Small intestine (tissue), 7 donors: ENCODE measurements at regions not wholly inside any gene's neighbourhood (a gene's known extent, or its start where the extent isn't known, plus 50 kb on each side); places are given as distances from the start of the nearest gene placed in this dataset.
"Not testable (repeated sequence)": the region's sequence is repeated elsewhere in the genome, so short reads cannot be mapped to it uniquely, and the experiment has no call there.

Source experiments
- DNase-seq, 2 donors: peaks; one replicate each; pipeline versions ENCODE4 v3.0.0 to v3.0.0-alpha.2; 2013
- FAIRE-seq: peaks from 2 replicates; lab custom pipeline; 2012; peaks lifted over from hg19 to GRCh38; lab: Jason Lieb, UNC
- H3K27ac ChIP-seq, 3 donors: one replicate each; pipeline ENCODE4 v1.5.1; 2013; ENCODE audit warnings: low read length in 2 of 3, mild to moderate bottlenecking in 2 of 3, control low read depth in 1 of 3, inconsistent platforms in 1 of 3, low read depth in 1 of 3, moderate library complexity in 1 of 3
- H3K27me3 ChIP-seq, 3 donors: one replicate each; pipeline ENCODE4 v1.6.1; 2013; ENCODE audit warnings: low read length in 3 of 3, inconsistent platforms in 1 of 3; ENCODE audit not compliant: control insufficient read depth in 3 of 3, insufficient read depth in 3 of 3
- H3K36me3 ChIP-seq, 3 donors: one replicate each; pipeline ENCODE4 v1.6.1; 2013; ENCODE audit warnings: low read length in 3 of 3, inconsistent platforms in 1 of 3, low read depth in 1 of 3, mild to moderate bottlenecking in 1 of 3, moderate library complexity in 1 of 3; ENCODE audit not compliant: control insufficient read depth in 3 of 3, insufficient read depth in 2 of 3
- H3K4me1 ChIP-seq, 3 donors: one replicate each; pipeline ENCODE4 v1.6.1; 2013; ENCODE audit warnings: low read length in 2 of 3, inconsistent platforms in 1 of 3, low read depth in 1 of 3, mild to moderate bottlenecking in 1 of 3, moderate library complexity in 1 of 3; ENCODE audit not compliant: control insufficient read depth in 3 of 3, insufficient read depth in 2 of 3
- H3K4me3 ChIP-seq, 3 donors: one replicate each; pipeline ENCODE4 v1.5.1; 2013; ENCODE audit warnings: low read length in 3 of 3, control low read depth in 1 of 3, inconsistent platforms in 1 of 3, low read depth in 1 of 3, mild to moderate bottlenecking in 1 of 3, moderate library complexity in 1 of 3
- H3K9me3 ChIP-seq, 2 donors: one replicate each; pipeline ENCODE4 v1.6.1; 2013; ENCODE audit warnings: low read depth in 1 of 2, low read length in 1 of 2; ENCODE audit not compliant: control insufficient read depth in 2 of 2, insufficient read depth in 1 of 2
- WGBS, 3 donors: extraction: QIAGEN DNeasy Blood & Tissue Kit; methylation state at CpG; one replicate each; pipeline ENCODE4 v1.1.7; 2013; 5-methylcytosine and 5-hydroxymethylcytosine counted together
- donor health status: healthy with polysubstance abuse.
- donor health status: control.
- donor health status: control.
- donor health status: Bipolar disorder and iron deficiency.
- donor health status: healthy.

DNA sequence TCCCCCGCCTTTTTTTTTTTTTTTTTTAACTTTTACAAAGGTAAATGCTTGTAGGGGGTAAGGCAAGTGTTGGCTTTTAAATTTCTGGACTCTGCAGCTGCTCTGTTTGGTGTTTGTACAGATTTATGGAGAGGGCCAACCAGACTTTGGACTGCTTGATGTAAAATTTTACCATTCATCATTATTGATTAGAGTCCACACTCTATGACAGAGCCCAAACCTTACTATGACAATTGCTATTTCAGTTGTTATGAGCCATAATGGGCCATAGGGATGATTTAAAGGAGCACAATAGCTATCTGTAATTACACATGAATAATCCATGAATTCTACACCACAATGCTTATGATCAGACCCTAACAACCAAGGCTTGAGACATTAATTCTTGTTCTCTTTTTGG, 867.2 kb downstream of the NR2F1-AS1 start:
- H3K4me1 ChIP-seq, result no peaks in the 10 kb centered on the region
- H3K27me3 ChIP-seq, result no peaks in the 10 kb centered on the region
- no peak for DNase-seq
- no peak overlapping the region for H3K4me3 ChIP-seq
- H3K36me3 ChIP-seq, result no peaks in the 10 kb centered on the region
- no peaks in the 10 kb centered on the region for H3K9me3 ChIP-seq
- FAIRE-seq, result no peak
- WGBS, 3 donors, result 36 to 75% (median 50%) methylated on average over 1 of the region's 1 CpG
- no peak overlapping the region for H3K27ac ChIP-seq

DNA sequence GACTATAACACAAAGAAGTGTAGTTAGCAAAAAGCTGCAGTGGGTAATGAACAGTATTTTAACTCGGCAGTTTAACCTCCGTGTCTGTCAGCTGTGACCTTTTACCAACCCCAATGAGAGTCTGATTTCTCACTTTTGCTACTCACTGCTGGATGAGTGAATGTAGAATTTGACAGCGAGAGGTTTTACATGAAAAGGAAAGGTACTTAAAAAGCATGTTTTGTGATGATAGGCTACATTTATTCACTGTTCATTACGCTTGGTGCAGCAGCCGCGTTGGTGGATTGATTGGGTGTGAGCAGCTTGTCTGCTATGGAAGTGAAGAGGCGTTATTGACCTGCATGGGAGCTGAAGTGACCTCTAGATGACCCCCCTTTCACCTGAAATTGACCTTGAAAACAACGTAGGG, 867.7 kb downstream of the NR2F1-AS1 start:
- DNase-seq (no peak), FAIRE-seq (no peak)
- H3K4me1 ChIP-seq, result no peaks in the 10 kb centered on the region
- H3K27ac ChIP-seq, result no peak overlapping the region
- no peak overlapping the region for H3K4me3 ChIP-seq
- H3K9me3 ChIP-seq, result no peaks in the 10 kb centered on the region
- no peaks in the 10 kb centered on the region for H3K36me3 ChIP-seq
- no peaks in the 10 kb centered on the region for H3K27me3 ChIP-seq
- 50 to 60% (median 58%) methylated on average over 8 of the region's 8 CpGs for WGBS, 3 donors

DNA sequence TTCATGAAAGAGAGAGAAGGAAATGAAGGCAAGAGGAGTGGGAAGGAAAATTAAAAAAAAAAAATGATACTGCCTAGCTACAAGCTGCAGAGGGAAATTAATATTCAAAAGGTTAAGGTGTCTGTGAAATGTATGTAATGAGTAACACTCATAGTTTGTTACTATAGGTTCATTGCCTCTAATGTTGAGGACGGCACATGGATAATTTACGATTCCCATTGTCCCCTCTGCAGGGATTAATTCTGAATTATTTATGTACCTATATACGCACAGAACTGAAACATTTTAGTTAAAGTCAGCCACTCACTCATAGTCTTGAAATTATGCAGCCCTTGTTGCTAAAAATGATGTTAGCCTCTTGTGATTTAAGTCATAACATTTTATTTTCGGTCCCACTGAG, 869.1 kb downstream of the NR2F1-AS1 start:
- Histone ChIP-seq H3K36me3 (no peaks in the 10 kb centered on the region), H3K27me3 (no peaks in the 10 kb centered on the region), H3K9me3 (no peaks in the 10 kb centered on the region), H3K4me1 (no peaks in the 10 kb centered on the region), H3K4me3 (no peak overlapping the region), H3K27ac (no peak overlapping the region)
- DNase-seq (no peak), FAIRE-seq (no peak)
- WGBS, 3 donors, result 83 to 85% (median 84%) methylated on average over 4 of the region's 4 CpGs

DNA sequence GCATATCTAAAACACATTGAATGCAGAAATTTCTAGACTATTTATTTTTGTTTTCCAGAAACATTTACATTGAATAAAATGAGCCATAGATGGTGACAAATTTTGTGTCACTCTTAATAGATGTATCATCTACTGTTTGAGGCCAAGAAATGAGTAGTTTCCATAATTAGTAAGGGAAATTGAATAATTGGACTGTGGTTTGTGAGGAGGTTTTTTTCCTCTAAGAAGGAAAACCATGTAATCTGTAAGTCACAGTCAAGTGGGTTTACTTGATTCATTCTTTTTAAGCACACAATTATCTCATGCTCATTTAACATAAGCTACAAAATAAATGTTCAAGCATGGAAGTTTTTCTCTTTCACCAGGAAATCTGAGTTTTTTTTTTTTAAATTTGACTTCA, 876.4 kb downstream of the NR2F1-AS1 start:
- H3K4me3 ChIP-seq, result no peak overlapping the region
- H3K27ac ChIP-seq, result no peak overlapping the region
- peaks cover 0 to 1% of the 10 kb centered on the region in 2 donors for H3K9me3 ChIP-seq
- no peaks in the 10 kb centered on the region for H3K4me1 ChIP-seq
- H3K36me3 ChIP-seq, result no peaks in the 10 kb centered on the region
- no peaks in the 10 kb centered on the region for H3K27me3 ChIP-seq
- DNase-seq (no peak), FAIRE-seq (no peak)

DNA sequence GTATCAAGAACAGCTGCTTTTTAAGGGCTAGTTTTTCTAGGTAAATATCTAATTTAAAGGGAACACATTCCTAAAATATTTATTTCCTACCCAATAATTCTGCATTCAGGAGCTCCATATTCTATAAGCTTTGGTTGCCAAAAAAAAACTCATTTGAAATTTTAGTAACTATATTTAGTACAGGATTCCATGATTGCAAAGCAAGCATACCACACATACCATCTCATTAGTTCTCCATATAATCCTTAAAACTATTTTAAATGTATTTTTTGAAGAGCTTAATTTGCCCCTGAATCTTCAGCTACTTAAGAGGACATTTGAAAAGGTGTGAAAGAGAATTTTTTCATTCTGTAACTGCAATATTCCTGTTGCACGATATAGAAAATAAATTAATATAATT, 877.0 kb downstream of the NR2F1-AS1 start:
- H3K27ac ChIP-seq, result no peak overlapping the region
- H3K36me3 ChIP-seq, result no peaks in the 10 kb centered on the region
- H3K27me3 ChIP-seq, result no peaks in the 10 kb centered on the region
- FAIRE-seq (no peak), DNase-seq (no peak)
- no peaks in the 10 kb centered on the region for H3K4me1 ChIP-seq
- 77 to 83% (median 78%) methylated on average over 1 of the region's 1 CpG for WGBS, 3 donors
- peaks cover 0 to 1% of the 10 kb centered on the region in 2 donors for H3K9me3 ChIP-seq
- H3K4me3 ChIP-seq, result no peak overlapping the region

DNA sequence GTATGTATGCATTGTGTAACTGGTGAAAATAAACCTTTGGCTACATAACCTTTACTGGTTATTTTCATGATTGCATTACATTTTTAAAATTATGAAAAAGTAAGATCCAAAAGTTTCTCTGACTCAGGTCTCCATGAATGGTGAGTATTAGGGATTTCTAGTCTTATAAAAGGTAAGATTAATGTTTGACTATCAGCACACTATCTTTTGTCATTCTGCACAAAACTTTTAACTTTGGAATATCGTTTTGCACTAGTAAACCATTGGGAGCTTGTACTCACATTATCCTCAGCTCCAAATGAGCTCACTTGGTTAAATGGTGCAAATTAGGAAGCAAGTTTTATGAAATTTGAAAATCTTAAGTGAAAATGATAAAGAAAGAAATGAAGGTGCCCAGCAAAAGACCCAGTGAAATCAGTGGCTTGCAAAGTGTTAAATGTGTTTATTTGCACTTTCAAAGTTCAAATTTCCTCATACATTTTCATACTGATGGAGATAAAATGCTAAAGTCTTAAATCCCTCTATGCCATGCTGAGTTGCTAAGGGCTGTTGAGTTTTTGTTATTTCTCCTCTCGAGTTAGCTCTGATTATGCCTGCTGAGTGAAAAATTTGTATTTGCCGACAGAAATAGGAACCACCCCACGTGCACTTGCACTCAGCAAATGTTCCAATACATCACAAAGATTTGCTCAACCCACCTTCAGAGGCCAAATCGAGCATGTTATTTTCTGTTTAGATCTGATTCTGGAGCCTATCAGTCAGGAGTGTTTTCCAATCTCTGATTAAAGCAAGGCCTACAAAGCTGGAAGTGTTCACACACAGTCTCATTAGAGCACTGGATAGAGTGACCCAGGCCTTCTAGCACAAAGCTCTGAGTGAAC, 885.7 kb downstream of the NR2F1-AS1 start:
- no peaks in the 10 kb centered on the region for H3K27me3 ChIP-seq
- no peak for DNase-seq
- FAIRE-seq, result no peak
- no peaks in the 10 kb centered on the region for H3K36me3 ChIP-seq
- H3K9me3 ChIP-seq, result peaks cover 0 to 1% of the 10 kb centered on the region in 2 donors
- WGBS, 3 donors, result 32 to 50% (median 37%) methylated on average over 5 of the region's 5 CpGs
- H3K27ac ChIP-seq, result no peak overlapping the region
- no peaks in the 10 kb centered on the region for H3K4me1 ChIP-seq
- H3K4me3 ChIP-seq, result no peak overlapping the region

DNA sequence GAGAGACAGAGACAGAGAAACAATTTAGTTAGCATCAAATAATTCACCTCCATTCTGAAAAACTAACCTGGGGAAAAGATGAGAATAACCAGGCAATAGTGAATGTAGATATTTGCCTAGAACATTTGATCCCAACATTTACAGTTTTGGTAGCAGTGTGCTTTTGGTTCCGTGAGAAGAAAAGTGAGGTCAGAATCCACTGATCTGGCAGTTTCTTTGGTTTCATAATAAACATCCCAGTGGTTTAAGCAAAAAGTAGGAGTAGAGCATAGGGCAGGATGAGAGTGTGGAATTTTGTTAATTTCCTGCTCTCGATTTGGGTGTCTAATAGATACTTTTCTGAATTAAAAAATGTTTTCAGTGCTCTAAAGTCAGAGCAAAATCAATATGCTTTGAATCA, 887.0 kb downstream of the NR2F1-AS1 start:
- Histone ChIP-seq H3K27ac (no peak overlapping the region), H3K4me1 (no peaks in the 10 kb centered on the region), H3K27me3 (no peaks in the 10 kb centered on the region), H3K36me3 (no peaks in the 10 kb centered on the region), H3K4me3 (no peak overlapping the region), H3K9me3 (no peaks in the 10 kb centered on the region)
- no peak for DNase-seq
- WGBS, 3 donors, result 70 to 78% (median 73%) methylated on average over 2 of the region's 2 CpGs
- FAIRE-seq, result no peak

DNA sequence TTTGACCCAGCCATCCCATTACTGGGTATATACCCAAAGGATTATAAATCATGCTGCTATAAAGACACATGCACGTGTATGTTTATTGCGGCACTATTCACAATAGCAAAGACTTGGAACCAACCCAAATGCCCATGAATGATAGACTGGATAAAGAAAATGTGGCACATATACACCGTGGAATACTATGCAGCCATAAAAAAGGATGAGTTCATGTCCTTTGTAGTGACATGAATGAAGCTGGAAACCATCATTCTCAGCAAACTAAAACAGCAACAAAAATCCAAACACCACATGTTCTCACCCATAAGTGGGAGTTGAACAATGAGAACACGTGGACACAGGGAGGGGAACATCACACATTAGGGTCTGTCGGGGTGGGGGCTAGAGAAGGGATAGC, 889.1 kb downstream of the NR2F1-AS1 start:
- not testable (repeated sequence) for DNase-seq

More for the DNA sequence above, 889.1 kb downstream of the NR2F1-AS1 start:
- not testable (repeated sequence) for H3K27ac ChIP-seq, H3K9me3 ChIP-seq, H3K4me1 ChIP-seq, FAIRE-seq, H3K36me3 ChIP-seq, H3K27me3 ChIP-seq, H3K4me3 ChIP-seq
- 66 to 93% (median 83%) methylated on average over 5 of the region's 5 CpGs for WGBS, 3 donors
